Fibroblast of lung (primary cell): ENCODE measurements at regions not wholly inside any gene's neighbourhood (a gene's known extent, or its start where the extent isn't known, plus 50 kb on each side); places are given as distances from the start of the nearest gene placed in this dataset.

ENCODE experiments used
- EZH2 ChIP-seq: IDR thresholded peaks from 2 replicates; pipeline ENCODE4 v1.5.1; 2012; ENCODE audit warnings: low read length, control low read depth, mild to moderate bottlenecking; ENCODE audit errors: missing control alignments
- TF ChIP-seq, protein P1 (sequence below), 2 donors: IDR thresholded peaks in 1 of 2; conservative IDR thresholded peaks in 1 of 2; 1 replicate in 1 of 2; 2 replicates in 1 of 2; pipeline ENCODE4 v1.5.1; 2011 to 2012; ENCODE audit warnings: low read length in 2 of 2, control low read depth in 1 of 2, inconsistent platforms in 1 of 2, low read depth in 1 of 2, mild to moderate bottlenecking in 1 of 2

DNA sequence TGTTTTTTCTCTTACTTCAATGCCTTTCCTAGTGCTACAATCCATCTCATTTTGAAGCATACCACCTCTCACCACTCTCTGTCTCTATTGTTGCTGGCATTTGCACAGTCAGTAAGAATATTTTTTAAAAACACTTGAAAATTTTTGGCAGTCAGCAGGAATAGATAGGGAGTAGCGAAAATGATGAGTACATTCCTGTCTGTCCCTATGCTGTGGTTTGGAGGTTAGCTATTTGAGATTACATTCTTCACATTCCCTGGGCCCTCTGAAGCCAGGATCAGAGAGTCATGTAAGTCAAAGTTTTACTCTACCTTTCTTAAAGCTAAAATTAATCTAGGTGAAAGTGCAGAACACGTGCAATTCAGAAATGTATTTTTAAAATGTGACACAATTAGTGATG is 53.0 kb upstream of the MAGI2 start:
- TF ChIP-seq, protein P1, sequence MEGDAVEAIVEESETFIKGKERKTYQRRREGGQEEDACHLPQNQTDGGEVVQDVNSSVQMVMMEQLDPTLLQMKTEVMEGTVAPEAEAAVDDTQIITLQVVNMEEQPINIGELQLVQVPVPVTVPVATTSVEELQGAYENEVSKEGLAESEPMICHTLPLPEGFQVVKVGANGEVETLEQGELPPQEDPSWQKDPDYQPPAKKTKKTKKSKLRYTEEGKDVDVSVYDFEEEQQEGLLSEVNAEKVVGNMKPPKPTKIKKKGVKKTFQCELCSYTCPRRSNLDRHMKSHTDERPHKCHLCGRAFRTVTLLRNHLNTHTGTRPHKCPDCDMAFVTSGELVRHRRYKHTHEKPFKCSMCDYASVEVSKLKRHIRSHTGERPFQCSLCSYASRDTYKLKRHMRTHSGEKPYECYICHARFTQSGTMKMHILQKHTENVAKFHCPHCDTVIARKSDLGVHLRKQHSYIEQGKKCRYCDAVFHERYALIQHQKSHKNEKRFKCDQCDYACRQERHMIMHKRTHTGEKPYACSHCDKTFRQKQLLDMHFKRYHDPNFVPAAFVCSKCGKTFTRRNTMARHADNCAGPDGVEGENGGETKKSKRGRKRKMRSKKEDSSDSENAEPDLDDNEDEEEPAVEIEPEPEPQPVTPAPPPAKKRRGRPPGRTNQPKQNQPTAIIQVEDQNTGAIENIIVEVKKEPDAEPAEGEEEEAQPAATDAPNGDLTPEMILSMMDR (conservative IDR thresholded peaks at IDR 0.05 in 1 of 2, IDR thresholded peaks at IDR 0.05 in 1 of 2; ENCODE audit: low read depth in 1 of 2, low read length in 2 of 2): no peak
- no peak for TF ChIP-seq EZH2
